ENCODE measurements at regions not wholly inside any gene's neighbourhood (a gene's known extent, or its start where the extent isn't known, plus 50 kb on each side); places are given as distances from the start of the nearest gene placed in this dataset.
"Not testable (repeated sequence)": the region's sequence is repeated elsewhere in the genome, so short reads cannot be mapped to it uniquely, and the experiment has no call there.

DNA sequence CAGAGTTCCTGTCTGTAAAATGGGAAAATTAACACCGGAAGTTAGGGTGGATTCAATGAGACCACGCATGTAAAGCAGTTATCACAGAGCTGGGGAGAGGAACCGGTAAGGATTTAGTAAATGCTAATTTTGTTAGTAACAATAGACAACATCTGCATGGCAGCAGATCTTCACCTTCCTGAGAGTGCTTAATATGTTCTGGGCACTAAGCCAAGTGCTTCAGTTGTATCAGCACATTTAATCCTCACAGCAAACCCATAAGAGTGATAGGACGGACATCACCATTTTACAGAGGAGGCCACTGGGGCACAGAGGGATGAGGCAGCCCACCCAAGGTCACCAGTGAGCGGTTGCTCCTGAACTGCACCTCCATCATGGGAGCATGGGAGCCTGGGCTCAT is 189.4 kb downstream of the WNT5A start:
- no peak for DNase-seq (ENCODE audit: low read depth in 2 of 2)

- DNase-seq (ENCODE audit: low read depth in 2 of 2), result no peak
Measured at GRCh38 chr3:55297245-55297644, 189.9 kb downstream of the WNT5A start.

DNA sequence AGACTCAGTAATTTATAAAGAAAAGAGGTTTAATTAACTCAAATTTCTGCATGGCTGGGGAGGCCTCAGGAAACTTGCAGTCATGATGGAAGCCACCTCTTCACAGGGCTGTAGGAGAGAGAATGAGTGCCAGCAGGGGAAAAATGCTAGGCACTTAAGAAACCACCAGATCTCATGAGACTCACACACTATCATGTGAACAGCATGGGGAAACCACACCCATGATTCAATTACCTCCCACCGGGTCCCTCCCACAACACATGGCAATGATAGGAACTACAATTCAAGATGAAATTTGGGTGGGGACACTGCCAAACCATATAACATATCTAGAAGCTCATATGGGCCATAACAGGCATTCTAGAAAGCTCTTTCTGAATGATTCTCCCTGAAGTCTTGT is 190.3 kb downstream of the WNT5A start:
- no peak for DNase-seq (ENCODE audit: low read depth in 2 of 2)

DNA sequence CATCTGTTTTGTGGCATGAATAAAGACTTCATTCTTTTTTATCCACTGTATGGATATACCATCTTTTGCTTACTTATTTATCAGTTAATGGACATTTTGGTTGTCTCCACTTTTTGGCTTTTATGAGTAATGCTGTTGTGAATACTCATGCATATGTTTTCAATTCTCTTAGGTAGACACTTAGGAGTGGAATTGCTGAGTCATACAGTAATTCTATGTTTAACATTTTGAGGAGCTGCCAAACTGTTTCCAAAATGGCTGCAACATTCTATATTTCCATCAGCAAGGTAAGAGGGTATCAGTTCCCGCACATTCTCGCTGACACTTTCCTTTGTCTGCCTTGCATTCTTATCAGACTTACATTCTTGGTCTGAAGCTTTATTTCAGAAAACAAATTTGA is 191.1 kb downstream of the WNT5A start:
- no peak for DNase-seq (ENCODE audit: low read depth in 2 of 2)

- DNase-seq (ENCODE audit: low read depth in 2 of 2), result no peak
Measured at GRCh38 chr3:55294557-55294956, 192.5 kb downstream of the WNT5A start.

- no peak for DNase-seq (ENCODE audit: low read depth in 2 of 2)
Measured at GRCh38 chr3:55292360-55292759, 194.7 kb downstream of the WNT5A start.

DNA sequence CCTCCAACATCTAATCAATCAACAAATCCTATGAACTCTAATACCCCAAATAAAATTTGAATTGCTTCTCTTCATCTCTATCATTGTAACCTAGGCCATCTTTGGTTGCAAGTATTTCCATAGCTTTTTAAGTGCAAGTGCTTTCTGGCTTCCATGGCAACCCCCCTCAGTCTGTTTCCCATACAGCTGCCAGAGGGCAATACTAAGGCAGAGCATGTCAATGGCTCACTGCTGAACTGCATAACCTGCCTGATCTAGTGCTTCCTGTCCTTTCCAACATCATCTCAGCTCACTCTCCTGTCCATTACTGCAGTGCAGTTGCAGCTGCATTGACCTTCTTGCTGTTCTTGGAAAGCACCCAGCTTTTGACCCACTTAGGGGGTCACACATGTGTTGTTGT is 198.4 kb downstream of the WNT5A start:
- DNase-seq (ENCODE audit: low read depth in 2 of 2), result no peak

- DNase-seq (ENCODE audit: low read depth in 2 of 2), result no peak
Measured at GRCh38 chr3:55286693-55287092, 200.4 kb downstream of the WNT5A start.

- DNase-seq (ENCODE audit: low read depth in 2 of 2), result no peak
Measured at GRCh38 chr3:55285156-55285555, 201.9 kb downstream of the WNT5A start.

- DNase-seq (ENCODE audit: low read depth in 2 of 2), result no peak
Measured at GRCh38 chr3:55283441-55283925, 203.6 kb downstream of the WNT5A start.

GRCh38 chr3:55282994-55283393 is 204.1 kb downstream of the WNT5A start:
- DNase-seq (ENCODE audit: low read depth in 2 of 2), result no peak

- DNase-seq (ENCODE audit: low read depth in 2 of 2), result no peak
Measured at GRCh38 chr3:55272031-55272645, 215.0 kb downstream of the WNT5A start.

GRCh38 chr3:55271549-55271948 is 215.6 kb downstream of the WNT5A start:
- DNase-seq (ENCODE audit: low read depth in 2 of 2), result no peak

DNA sequence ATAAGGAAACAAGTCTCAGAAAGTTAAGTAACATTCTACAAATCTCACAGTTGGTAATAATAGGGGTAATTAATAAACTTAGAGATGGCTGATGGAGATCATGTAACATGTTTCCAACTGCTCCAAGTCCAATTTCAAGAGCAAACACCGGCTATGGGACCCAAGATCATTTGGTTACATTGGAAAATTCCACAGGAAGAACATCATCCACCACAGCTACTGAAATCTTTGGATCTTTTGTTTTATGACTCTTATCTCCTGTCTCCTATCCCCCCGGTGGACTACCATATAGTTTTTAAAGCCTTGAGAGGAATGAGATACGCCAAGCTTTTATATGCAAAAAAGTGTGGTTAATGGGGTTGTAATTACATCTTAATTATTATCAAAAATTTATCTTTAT is 216.1 kb downstream of the WNT5A start:
- no peak for DNase-seq (ENCODE audit: low read depth in 2 of 2)

DNA sequence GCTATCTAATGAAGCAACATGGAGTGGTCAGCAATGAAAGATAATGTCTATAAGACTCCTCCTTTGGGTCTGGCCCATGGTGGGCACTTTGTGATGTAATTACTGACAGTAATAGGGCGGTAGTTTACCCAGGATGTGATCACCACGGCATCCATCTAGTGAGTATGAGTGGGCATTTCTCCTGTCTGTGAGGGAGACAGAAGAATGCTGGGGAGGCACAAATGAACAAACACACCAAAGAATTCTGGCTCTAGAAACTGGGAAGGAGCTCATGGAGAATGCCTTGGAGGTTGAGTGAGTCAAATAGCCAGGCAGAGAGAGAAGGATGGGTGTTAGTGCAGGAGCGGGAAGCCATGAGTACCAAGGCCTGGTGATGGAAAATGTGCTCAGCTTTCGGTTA is 217.5 kb downstream of the WNT5A start:
- DNase-seq (ENCODE audit: low read depth in 2 of 2), result no peak

GRCh38 chr3:55269096-55269495 is 218.0 kb downstream of the WNT5A start:
- no peak for DNase-seq (ENCODE audit: low read depth in 2 of 2)

DNA sequence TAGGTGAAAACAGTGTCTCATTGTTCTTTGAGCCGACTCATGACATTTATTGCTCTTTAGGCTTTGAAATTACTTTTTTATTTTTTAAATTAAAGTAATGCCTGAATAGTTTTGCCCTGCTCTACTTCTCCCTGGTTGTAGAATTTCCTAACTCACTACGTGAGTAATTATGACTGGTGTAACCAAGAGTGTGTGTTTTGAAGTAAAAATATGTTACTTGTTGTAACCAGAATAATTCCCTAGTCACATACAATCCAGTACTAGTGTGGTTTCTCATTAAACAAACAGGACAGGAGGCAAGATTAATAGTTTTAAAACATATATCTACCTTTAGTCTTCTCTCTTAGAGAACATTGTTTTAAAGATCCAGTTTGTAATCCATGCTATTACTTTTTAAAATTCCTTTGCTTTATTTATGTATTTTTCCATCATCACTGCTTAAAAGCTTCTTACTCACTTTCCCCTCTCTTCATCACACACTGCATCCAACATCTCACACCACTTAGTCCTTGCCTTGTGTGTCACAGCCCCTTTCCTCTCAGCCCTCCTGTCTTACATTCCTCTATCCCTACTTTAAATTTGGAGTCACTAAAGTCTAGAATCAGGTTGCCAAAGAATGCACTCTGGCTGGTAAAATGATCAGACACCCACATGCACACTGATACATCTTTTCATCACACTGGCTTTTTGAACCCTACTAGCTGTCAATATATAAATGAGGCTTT is 219.7 kb downstream of the WNT5A start:
- DNase-seq (ENCODE audit: low read depth in 2 of 2), result no peak

- DNase-seq (ENCODE audit: low read depth in 2 of 2), result no peak
Measured at GRCh38 chr3:55264919-55265318, 222.2 kb downstream of the WNT5A start.

DNA sequence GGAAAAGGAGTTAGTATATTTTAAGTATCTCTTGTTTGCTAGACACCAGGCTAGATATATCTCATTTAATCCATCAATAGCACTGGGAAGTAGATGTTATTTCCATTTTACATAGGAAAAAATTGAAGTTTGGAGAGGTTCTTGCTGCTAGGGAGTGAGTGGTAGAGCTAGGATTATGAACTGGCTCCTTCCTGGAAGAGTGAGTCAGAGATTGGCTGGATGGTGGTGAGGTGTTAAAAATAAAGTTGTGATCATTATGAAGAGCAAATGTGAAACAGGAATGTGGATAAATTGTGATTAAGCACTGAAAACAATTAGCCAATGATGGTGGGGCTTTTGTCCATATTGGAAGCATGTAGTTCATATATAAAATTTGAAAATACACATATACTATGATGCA is 234.2 kb downstream of the WNT5A start:
- no peak for DNase-seq (ENCODE audit: low read depth in 2 of 2)

DNA sequence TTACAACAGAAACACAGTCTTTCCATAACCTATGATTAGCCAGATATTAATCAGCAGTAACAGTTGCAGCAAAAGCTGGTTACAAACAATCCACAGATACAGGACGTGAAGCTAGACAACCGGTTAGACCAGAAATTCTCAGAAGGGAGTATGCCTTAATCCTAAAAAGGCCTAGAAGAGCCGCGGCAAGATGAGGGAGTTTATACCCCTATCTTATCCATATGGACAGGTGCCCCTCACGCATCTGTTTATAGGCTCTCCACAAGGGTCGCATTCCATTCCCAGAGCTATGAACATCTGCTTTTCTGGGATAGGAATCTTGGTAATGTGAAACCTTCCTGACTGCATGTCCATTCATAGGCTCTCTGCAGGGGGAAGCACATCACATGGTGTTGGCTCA is 237.9 kb downstream of the WNT5A start:
- not testable (repeated sequence) for DNase-seq (ENCODE audit: low read depth in 2 of 2)

DNA sequence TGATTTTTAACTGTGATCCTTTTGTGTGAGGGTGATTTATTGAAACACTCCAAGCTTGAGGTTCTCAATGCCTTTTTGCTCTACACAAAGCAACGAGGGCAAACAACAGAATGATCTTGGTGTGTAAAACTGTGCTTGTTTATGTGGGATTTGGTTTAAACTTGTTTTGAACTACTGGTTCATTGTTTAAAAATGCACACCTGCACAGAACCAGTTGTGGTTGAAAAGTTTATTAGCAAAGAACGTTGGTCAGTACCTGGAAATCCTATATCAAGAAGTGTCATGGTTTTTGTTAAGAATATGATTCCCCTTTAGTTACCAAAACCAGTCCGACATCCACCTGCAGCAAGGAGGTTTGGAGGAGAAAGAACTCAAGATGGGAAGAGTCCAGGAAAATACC is 239.4 kb downstream of the WNT5A start:
- no peak for DNase-seq (ENCODE audit: low read depth in 2 of 2)

DNA sequence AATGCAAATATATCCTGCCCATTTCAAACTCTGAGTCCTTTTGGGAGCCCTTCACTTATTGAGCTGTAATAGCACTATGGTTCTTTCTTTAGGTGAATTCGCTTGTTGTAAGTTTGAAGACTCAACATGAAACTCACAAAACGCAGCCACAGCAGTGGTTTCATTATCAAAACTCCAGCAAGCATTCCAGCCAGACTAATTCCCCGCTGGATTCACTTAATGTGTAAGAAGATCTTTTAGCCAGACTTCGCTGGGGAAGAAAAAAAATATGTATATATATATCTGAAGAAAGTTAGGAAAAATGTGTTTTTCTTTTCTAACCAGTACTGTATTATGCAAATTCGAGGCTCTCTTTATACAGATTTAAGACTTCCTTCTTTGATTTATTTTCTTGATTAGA is 241.1 kb downstream of the WNT5A start:
- no peak for DNase-seq (ENCODE audit: low read depth in 2 of 2)

GRCh38 chr3:55245351-55245750 is 241.8 kb downstream of the WNT5A start:
- DNase-seq (ENCODE audit: low read depth in 2 of 2), result no peak
